Vagina (tissue), 2 donors: ENCODE measurements at regions not wholly inside any gene's neighbourhood (a gene's known extent, or its start where the extent isn't known, plus 50 kb on each side); places are given as distances from the start of the nearest gene placed in this dataset.

Experiments
- CTCF ChIP-seq, 3 experiments: fragments of 450-650 bp in 2 of 3; fragments of 200-600 bp in 1 of 3; sonication (generic) in 1 of 3; IDR thresholded peaks; one replicate each; pipeline ENCODE4 v1.5.1; 2017 to 2019; ENCODE audit warnings: antibody characterized with exemption in 3 of 3, mild to moderate bottlenecking in 2 of 3, moderate library complexity in 2 of 3
- POLR2A ChIP-seq, 2 donors: fragments of 450-650 bp; IDR thresholded peaks; one replicate each; pipeline ENCODE4 v1.6.1; 2017; ENCODE audit warnings: antibody characterized with exemption in 2 of 2, mild to moderate bottlenecking in 2 of 2, moderate library complexity in 2 of 2

GRCh38 chr1:200473698-200474371 lies 64.0 kb upstream of the ZNF281 start:
- TF ChIP-seq POLR2A (IDR thresholded peaks at IDR 0.05) (no peak), CTCF (IDR thresholded peaks at IDR 0.05) (no peak)
